Stromal cell of bone marrow (primary cell): ENCODE measurements at regions not wholly inside any gene's neighbourhood (a gene's known extent, or its start where the extent isn't known, plus 50 kb on each side); places are given as distances from the start of the nearest gene placed in this dataset.
"Not testable (repeated sequence)": the region's sequence is repeated elsewhere in the genome, so short reads cannot be mapped to it uniquely, and the experiment has no call there.

Experiments
- DNase-seq: peaks from one replicate; pipeline ENCODE4 v3.0.0-alpha.2; 2012; ENCODE audit warnings: low read depth

DNA sequence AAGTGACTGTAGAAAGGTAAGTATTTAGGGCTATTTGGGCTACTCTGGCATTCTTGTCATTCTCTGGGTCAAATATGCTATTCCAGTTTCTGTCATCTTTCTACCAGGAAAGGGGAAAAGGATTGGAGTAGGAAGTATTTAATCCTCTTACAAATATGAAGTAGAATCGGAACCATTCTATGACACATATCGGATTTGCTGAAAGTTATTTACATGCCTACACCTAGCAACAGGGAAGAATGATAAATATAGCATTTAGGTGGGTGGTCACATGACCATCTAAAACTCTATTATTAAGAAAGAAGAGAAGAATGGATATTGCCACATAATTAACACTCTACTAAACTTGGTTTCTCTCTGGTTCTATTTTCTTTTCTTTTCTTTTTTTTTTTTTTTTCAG, 1353.1 kb downstream of the ZPLD1 start:
- no peak for DNase-seq

DNA sequence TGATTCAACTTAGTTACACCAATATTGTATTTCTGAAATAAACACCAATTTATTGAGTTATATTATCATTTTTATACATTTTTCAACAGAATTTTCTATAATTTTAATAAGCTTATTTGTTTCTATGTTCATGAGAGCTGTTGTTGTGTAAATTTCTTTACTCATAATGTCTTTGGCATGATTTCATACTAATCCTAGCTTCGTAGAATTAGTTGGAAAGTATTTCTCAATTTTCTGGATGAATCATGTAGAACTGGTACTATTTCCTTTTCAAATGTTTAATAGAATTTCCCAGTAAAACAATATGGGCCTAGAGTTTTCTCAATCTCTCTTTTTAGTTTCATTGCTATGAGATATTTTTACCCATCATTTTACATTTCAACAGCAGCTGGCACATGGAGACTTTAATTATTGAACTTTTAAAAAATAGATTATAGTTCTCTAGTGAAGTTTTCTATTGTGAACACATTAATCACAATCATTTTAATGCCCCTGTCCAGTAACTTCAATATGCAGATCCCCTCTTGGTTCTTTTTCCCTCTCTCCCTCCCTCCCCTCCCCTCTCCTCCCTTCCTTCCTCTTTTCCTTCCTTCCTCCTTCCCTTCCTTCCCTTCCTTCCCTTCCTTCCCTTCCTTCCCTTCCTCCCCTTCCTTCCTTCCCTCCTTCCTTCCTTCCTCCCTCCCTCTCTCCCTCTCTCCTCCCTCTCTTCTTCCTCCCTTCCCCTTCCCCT, 1357.1 kb downstream of the ZPLD1 start:
- no peak for DNase-seq

DNA sequence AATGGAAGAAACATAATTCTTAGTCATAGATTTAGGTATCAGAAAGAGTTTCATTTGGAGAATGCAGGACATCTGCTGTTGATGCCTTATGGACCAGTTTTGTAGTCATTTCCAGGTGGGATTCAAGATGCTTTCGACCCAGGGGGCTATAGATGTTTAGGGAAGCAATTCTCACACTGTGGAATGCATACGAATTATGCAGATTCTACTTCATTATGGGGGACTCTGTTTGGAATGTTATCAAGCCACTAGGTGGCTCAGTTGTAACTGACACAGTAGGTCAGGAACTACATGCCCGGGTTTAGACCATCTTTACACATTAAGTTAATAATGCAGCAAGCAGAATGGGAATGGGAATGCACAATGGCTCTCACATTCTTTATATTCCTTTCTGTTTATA, 1359.8 kb downstream of the ZPLD1 start:
- no peak for DNase-seq

DNA sequence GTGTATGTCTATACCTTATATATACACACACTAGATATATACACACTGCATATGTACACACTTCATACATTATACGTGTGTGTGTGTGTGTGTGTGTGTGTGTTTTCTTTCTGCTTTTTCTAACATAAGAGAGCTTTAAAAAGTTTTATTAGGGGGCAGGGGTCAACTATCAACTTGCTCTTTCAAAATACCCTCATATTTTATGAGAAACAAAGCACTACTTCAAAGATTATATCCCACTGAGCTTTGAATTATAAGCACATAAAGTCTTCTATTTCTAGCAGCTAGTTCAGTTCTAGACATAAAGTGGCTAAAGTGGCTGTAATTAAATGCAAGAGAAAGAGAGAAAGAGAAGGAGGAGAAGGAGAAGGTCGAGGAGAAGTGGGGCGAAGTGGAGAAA, 1361.3 kb downstream of the ZPLD1 start:
- DNase-seq: no peak

DNA sequence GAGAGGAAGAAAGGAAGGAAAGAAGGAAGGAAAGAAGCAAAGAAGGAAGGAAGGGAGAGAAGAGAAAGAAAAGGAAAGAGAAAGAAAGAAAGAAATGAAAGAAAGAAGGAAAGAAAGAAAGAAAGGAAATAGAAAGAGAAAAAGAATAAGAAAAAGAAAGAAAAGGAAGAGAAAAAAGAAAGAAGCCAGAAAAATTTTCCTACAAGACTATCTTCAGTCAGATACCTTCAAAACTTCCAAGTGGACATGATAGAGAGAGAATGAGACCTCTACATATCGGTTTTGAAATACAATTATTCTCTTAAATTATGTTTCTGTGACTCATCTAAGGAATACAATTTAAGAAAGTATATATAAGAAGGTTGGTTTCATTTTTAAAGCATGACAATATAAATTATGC, 1369.0 kb downstream of the ZPLD1 start:
- no peak for DNase-seq

DNA sequence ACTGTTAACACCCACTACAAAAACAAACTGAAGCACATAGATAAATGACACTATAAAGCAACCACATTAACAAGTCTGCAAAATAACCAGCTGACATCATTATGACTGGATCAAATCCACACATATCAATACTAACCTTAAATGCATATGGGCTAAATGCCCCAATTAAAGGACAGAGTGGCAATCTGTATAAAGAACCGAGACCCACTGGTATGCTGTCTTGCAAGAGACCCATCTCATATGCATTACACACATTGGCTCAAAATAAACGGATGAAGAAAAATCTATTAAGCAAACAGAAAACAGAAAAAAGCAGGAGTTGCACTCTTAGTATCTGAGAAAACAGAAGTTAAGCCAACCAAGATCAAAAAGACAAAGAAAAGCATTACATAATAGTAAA, 1375.4 kb downstream of the ZPLD1 start:
- no peak for DNase-seq

DNA sequence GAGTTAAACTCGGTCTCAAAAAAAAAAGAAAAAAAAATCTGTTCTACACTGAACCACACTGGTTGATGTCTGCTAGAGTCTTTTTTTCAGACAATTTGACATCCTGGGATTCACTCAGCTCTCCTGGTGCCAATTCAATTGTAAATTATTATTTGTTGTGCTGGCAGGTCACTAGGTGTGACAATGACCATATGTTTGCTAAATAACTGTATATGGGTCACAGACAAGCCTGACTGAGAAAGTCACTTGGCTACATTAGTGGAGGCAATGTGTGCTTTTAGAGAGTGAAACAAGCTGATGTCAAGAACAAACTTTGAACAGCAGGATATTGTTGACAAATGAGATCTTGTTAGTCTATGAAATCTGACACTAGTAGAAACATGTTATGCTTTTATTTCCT, 1379.1 kb downstream of the ZPLD1 start:
- DNase-seq: no peak

DNA sequence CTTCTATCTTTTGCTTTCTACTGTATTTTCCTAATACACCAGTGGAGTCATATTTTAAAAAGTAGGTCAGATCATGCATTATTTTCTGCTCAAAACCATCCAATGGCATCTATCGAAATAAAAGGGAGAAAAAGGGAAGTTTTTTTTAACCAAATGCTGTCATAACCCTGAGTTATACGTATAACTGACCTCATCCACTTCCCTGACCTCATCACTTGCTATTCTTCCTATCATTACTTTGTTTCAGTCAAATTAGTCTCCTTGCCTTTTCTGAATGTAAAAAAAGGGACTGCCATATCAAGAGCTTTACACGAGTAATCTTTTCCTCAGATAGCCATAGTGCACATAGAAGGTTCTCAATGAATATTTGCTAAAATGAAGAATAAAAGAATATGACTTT, 1383.6 kb downstream of the ZPLD1 start:
- no peak for DNase-seq

DNA sequence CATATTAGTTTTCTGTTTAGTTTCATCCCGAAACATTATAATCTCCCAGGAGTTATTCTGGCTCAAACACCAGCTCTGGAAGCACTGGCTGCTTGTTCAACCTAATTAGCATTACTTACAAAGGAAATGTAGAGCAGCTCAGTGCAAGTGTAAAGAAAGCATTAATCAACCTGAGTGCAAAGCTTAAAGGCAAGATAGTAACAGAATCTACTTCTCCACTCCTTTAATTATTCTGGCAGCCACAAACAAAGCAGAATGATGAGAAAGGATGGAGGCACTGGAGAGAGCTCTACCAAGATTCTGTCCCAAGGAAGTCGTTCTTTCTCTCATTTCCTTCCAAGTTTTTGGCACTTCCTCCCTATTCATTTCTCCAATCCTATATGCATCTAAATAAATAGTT, 1384.0 kb downstream of the ZPLD1 start:
- DNase-seq: no peak

DNA sequence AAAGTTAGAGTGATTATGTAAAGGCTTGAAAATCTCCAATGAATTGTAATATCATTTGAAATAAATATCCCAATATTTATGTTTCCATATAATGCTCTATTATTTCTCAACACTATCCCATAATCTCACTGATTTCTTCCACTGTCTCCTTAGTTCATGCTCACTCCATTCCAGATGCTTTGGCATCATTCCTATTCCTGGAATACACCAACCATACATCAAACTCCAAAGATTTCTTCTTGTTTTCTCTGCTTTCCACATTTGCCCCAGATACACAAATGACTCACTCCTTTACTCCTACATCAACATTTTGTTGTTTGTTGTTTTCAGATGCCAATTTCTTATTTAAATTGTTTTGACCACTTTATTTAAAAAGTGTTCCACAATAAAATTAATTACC, 1390.8 kb downstream of the ZPLD1 start:
- DNase-seq: no peak

DNA sequence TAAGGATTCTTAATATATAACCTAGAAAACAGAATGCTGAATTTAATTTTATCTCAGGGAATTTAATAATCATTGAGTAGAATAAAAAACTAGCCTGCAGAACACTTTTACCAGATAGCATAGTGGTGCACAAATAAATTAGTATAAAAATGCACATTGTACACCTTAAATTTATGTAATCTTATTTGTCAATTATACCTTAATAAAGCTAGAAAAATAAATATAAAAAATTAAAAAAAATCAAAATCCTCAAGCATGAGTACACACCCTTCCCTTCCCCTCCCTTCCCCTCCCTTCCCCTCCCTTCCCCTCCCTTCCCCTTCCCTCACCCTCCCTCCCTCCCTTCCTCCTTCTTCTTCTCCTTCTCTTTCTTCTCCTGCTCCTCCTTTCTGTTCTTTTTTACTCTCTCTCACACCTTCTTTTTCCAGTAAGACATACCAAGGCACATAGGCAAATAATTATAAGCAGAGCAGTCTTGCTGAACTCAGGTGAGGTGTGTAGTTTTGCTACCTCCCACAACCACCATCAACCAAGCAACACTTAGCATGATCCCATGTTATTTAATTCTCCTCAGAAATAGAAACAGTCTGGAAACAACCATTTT, 1395.0 kb downstream of the ZPLD1 start:
- DNase-seq: no peak

DNA sequence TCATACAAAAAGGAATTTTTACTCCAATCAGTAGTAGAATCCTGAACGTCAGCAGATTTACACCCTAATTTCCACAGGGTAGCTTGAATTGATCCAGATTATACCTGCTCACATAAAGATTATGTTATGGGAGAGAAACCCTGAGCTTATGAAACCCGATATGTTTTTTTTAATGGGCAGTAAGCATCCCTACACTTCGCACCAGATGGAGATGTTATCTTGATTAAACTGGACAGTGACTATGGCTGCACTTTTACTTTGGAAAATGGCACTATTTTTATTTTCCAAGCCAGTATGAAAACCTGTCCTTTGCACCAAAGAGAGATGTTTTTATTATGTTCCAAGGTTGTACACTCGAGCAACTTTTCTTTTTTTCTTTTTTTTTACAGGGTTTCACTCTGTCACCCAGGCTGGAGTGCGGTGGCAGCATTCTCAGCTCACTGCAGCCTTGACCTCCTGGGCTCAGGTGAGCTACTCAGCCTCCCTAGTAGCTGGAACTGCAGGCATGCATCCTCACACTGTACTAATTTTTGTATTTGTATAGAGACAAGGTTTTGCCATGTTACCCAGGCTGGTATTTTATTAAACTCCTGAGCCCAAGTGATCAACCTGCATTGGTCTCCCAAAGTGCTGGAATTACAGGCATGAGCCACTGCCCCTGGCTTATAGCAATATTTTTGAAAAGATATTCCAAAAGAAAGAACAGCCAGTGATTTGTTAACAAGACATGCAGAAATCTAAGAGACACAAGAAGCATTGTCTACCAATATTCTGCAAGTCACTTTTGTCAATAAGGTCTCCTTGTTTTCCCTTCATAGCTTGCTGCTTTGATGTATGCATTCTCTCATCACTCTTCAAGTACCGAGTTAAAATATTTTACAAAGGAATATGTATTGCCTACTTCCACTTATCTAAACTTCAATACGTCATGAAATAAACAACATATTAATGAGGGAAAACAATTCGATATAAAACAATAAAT, 1412.6 kb downstream of the ZPLD1 start:
- no peak for DNase-seq

DNA sequence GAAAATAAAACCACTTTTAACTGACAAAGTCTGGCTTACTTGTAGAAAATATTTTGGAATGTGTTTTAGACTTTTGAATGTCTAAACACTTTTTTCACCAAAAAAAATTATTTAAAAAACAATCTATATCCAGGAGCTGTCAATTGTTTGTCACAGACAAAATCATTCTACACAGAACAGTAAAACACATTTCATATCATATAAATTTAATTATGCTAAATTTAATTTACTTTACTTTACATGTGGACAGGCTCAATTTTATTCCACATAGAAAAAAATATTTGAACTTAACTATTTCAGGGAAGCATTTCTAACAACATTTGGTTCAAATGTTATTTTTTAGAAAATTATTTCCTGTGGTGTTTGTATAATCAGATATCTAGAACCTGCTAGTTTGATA, 1417.0 kb downstream of the ZPLD1 start:
- DNase-seq: no peak

DNA sequence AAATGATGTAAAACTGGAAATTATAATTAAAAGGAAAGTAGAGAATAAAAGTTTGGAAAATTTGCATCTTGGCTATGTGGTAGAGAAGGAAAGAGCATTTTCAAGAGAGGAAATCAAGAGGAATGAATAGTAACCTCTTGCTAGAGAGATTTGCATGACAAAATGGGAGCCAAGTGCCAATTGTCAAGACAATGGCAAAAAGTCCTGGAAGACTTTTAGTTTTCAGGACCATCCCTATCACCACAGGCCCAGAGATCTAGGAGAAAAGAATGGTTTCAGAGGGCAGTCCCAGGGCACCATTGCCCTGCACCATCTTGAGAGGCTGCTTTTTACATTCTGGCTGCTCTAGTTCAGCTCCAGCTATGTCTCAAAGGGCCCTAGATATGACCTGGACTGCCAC, 1427.6 kb downstream of the ZPLD1 start:
- DNase-seq: no peak

DNA sequence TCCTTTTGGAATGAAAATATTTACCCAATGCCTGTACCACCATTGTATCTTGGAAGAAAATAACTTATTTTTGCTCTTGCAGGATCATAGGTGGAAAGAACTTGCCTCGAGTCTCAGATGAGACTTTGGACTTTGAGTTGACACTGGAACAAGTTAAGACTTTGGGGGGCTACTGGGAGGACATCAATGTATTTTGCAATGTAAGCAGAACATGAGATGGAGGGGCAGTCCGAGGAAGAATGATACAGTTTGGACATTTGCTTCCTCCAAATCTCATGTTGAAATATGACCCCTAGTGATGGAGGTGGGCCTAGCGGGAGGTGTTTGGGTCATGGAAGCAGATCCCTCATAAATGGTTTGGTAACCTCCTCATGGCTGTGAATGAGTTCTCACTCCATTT, 1428.6 kb downstream of the ZPLD1 start:
- no peak for DNase-seq

DNA sequence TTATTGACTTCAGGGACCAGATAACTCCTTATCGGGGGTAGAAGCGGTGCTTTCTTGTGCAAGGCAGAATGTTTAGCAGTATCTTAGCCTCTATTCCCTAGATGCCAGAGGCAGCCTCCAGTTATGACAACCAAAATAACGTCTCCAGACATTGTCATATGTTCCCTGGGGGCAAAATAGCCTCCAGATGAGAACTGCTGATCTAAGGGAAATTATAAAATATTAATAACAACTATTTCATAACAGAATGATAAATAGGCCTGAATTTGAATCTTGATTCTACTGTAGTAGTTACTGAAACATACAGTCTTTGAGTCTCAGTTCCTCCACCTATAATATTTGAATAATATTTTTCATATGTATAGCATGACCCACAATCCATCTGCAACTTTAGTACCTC, 1431.3 kb downstream of the ZPLD1 start:
- no peak for DNase-seq

DNA sequence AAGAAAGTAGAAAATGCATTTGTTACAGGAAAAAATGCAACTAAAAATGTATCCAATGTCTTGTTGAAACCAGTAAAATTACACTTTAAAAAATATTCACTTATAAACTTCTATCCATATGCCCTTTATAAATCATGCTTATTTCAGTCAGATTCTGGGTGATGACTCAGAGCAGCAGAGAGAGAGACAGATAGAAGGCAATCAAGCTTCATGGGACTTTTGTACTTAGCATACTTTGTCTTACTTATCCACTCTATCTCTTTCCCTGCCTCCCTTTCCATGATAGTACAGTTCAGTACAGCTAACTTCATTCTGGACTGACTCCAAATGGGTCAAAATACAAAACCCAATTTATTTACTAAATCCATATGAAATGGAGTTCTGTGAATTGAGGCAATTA, 1438.2 kb downstream of the ZPLD1 start:
- DNase-seq: no peak

DNA sequence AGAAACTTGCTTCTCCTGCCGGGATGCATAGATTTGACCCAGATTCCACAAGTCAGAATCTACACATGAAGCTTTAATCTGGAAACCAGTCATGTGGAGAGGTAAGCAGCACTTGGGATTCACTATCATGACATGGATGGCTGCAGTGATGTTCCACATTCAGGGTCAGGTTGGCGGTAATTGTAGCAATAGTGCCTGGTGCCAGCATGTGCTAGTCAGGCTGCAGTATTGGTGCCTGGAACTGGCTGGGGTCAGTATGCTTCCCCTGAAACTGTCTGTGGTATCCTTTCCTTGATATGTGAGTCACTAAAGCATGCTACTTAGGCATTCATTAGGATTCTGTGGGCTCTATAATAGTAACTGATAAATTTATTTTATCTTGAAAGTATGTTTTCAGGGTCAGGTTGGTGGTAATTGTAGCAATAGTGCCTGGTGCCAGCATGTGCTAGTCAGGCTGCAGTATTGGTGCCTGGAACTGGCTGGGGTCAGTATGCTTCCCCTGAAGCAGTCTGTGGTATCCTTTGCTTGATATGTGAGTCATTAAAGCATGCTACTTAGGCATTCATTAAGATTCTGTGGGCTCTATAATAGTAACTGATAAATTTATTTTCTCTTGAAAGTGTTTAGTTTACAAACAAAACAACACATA, 1439.2 kb downstream of the ZPLD1 start:
- DNase-seq: no peak

DNA sequence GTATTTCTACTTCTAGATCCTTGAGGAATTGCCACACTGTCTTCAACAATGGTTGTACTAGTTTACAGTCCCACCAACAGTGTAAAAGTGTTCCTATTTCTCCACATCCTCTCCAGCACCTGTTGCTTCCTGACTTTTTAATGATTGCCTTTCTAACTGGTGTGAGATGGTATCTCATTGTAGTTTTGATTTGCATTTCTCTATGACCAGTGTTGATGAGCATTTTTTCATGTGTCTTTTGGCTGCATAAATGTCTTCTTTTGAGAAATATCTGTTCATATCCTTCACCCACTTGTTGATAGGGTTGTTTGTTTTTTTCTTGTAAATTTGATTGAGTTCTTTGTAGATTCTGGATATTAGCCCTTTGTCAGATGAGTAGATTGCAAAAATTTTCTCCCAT, 1447.0 kb downstream of the ZPLD1 start:
- not testable (repeated sequence) for DNase-seq

DNA sequence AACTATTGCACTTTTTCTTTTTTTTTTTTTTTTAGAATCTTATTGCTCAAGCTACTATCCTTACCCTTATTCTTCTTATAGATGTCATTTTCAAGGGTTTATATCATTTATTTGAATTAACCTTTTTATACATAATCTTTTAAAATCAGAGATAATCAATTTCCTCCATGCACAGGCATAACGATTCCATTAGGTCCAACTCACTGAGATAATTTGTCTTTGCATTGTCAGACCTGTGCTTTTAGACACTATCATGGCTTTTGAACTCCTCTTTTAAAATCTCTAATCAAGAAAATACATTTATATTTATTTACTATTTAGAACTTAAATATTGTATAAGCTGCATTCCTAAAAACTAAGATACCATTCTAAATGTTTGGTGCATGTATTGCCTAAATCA, 1454.9 kb downstream of the ZPLD1 start:
- no peak for DNase-seq

DNA sequence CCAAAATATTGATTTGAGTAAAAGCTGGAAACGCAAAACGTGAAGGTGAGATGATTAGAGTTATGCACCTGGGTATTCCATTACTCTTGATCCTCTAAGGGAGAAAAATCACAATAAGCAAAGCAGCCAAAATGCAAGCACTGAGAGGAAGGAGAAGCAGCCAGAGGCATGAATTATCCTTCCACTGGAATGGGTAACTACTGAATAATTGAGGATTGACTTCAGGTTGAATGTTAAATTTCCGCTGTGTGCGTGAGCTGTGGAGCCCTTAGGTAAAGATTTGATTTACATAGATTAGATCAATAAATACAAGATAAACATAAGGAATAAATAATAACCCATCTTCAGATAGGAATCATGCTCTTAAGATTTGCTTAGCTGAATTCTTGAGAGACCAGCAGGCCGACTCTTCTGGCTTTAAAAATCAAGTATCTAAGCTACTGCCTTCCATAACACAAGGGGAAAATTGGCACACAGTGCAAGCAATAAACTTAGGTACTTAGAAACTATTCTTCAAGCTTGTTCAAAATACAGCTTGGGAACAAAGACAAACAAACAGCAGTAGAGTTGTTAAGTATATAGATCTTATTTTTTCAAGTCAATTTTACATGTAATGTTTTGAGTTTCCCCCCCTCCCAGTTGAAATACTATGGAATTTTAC, 1459.5 kb downstream of the ZPLD1 start:
- DNase-seq: no peak

DNA sequence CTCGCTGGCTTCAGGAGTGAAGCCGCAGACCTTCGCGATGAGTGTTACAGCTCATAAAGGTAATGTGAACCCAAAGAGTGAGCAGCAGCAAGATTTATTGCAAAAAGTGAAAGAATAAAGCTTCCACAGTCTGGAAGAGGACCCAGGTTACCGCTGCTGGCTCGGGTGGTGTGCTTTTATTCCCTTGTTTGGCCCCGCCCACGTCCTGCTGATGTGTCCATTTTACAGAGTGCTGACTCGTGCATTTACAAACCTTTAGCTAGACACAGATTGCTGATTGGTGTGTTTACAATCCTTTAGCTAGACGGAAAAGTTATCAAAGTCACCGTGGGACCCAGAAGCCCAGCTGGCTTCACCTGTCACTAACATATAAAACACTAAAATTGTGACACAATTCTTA, 1464.5 kb downstream of the ZPLD1 start:
- no peak for DNase-seq
